PC-9 (cell line): ENCODE measurements at regions not wholly inside any gene's neighbourhood (a gene's known extent, or its start where the extent isn't known, plus 50 kb on each side); places are given as distances from the start of the nearest gene placed in this dataset.

Source experiments
- EZH2 ChIP-seq: fragments of 200-600 bp; sonication (generic); IDR thresholded peaks from 2 replicates; pipeline ENCODE4 v1.8.0; 2017; ENCODE audit warnings: antibody characterized with exemption, low read depth
- TF ChIP-seq, protein P1 (sequence below): fragments of 200-600 bp; sonication (generic); conservative IDR thresholded peaks from 2 replicates; pipeline ENCODE4 v1.6.1; 2017; ENCODE audit warnings: mixed run types, antibody characterized with exemption, mild to moderate bottlenecking, moderate library complexity

GRCh38 chr6:21663966-21664313 lies 70.4 kb downstream of the SOX4 start:
- TF ChIP-seq, protein P1, sequence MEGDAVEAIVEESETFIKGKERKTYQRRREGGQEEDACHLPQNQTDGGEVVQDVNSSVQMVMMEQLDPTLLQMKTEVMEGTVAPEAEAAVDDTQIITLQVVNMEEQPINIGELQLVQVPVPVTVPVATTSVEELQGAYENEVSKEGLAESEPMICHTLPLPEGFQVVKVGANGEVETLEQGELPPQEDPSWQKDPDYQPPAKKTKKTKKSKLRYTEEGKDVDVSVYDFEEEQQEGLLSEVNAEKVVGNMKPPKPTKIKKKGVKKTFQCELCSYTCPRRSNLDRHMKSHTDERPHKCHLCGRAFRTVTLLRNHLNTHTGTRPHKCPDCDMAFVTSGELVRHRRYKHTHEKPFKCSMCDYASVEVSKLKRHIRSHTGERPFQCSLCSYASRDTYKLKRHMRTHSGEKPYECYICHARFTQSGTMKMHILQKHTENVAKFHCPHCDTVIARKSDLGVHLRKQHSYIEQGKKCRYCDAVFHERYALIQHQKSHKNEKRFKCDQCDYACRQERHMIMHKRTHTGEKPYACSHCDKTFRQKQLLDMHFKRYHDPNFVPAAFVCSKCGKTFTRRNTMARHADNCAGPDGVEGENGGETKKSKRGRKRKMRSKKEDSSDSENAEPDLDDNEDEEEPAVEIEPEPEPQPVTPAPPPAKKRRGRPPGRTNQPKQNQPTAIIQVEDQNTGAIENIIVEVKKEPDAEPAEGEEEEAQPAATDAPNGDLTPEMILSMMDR = no peak
- no peak for TF ChIP-seq EZH2
